Fibroblast of lung (primary cell): ENCODE measurements at regions not wholly inside any gene's neighbourhood (a gene's known extent, or its start where the extent isn't known, plus 50 kb on each side); places are given as distances from the start of the nearest gene placed in this dataset.

Experiments used
- DNase-seq, 2 donors: peaks; one replicate each; pipeline versions ENCODE4 v3.0.0 to v3.0.0-alpha.2; 2010; ENCODE audit warnings: low read depth in 2 of 2
- H2AFZ ChIP-seq: 2 replicates; pipeline ENCODE4 v1.5.1; 2012; ENCODE audit warnings: low read length, control low read depth, inconsistent platforms
- H3K27ac ChIP-seq: 2 replicates; pipeline ENCODE4 v1.5.1; 2011; ENCODE audit warnings: low read length, control low read depth; ENCODE audit not compliant: insufficient read depth
- H3K27me3 ChIP-seq: 2 replicates; pipeline ENCODE4 v1.5.1; 2011; ENCODE audit warnings: mild to moderate bottlenecking, low read length; ENCODE audit not compliant: control insufficient read depth, insufficient read depth
- H3K36me3 ChIP-seq: 2 replicates; pipeline ENCODE4 v1.5.1; 2011; ENCODE audit warnings: low read length; ENCODE audit not compliant: control insufficient read depth, insufficient read depth
- H3K4me1 ChIP-seq: 2 replicates; pipeline ENCODE4 v1.5.1; 2011; ENCODE audit warnings: low read length; ENCODE audit not compliant: control insufficient read depth, insufficient read depth; ENCODE audit errors: extremely low read depth
- H3K4me2 ChIP-seq: 2 replicates; pipeline ENCODE4 v1.5.1; 2011; ENCODE audit warnings: low read length, control low read depth; ENCODE audit not compliant: insufficient read depth; ENCODE audit errors: extremely low read depth
- H3K4me3 ChIP-seq, 4 experiments: fragments of 200-600 bp in 1 of 4; sonication (generic) in 1 of 4; replicated peaks in 1 of 4; 2 replicates each; pipeline ENCODE4 v1.5.1; 2011 to 2016; ENCODE audit warnings: low read length in 4 of 4, low read depth in 3 of 4, mild to moderate bottlenecking in 3 of 4, control low read depth in 2 of 4, inconsistent platforms in 1 of 4, mixed read lengths in 1 of 4; ENCODE audit not compliant: insufficient read depth in 1 of 4; ENCODE audit errors: control extremely low read depth in 1 of 4
- H3K79me2 ChIP-seq: 2 replicates; pipeline ENCODE4 v1.5.1; 2012; ENCODE audit warnings: mild to moderate bottlenecking, low read length, inconsistent platforms; ENCODE audit not compliant: control insufficient read depth, insufficient read depth
- H3K9ac ChIP-seq: 2 replicates; pipeline ENCODE4 v1.5.1; 2011; ENCODE audit warnings: mild to moderate bottlenecking, low read length, control low read depth; ENCODE audit not compliant: insufficient read depth
- H3K9me3 ChIP-seq: 2 replicates; pipeline ENCODE4 v1.5.1; 2012; ENCODE audit warnings: low read depth, low read length; ENCODE audit not compliant: control insufficient read depth, insufficient read depth
- H4K20me1 ChIP-seq: 2 replicates; pipeline ENCODE4 v1.5.1; 2011; ENCODE audit warnings: low read length; ENCODE audit not compliant: control insufficient read depth, insufficient read depth; ENCODE audit errors: extremely low read depth
- EZH2 ChIP-seq: IDR thresholded peaks from 2 replicates; pipeline ENCODE4 v1.5.1; 2012; ENCODE audit warnings: low read length, control low read depth, mild to moderate bottlenecking; ENCODE audit errors: missing control alignments
- TF ChIP-seq, protein P1 (sequence below), 2 donors: IDR thresholded peaks in 1 of 2; conservative IDR thresholded peaks in 1 of 2; 1 replicate in 1 of 2; 2 replicates in 1 of 2; pipeline ENCODE4 v1.5.1; 2011 to 2012; ENCODE audit warnings: low read length in 2 of 2, control low read depth in 1 of 2, inconsistent platforms in 1 of 2, low read depth in 1 of 2, mild to moderate bottlenecking in 1 of 2

DNA sequence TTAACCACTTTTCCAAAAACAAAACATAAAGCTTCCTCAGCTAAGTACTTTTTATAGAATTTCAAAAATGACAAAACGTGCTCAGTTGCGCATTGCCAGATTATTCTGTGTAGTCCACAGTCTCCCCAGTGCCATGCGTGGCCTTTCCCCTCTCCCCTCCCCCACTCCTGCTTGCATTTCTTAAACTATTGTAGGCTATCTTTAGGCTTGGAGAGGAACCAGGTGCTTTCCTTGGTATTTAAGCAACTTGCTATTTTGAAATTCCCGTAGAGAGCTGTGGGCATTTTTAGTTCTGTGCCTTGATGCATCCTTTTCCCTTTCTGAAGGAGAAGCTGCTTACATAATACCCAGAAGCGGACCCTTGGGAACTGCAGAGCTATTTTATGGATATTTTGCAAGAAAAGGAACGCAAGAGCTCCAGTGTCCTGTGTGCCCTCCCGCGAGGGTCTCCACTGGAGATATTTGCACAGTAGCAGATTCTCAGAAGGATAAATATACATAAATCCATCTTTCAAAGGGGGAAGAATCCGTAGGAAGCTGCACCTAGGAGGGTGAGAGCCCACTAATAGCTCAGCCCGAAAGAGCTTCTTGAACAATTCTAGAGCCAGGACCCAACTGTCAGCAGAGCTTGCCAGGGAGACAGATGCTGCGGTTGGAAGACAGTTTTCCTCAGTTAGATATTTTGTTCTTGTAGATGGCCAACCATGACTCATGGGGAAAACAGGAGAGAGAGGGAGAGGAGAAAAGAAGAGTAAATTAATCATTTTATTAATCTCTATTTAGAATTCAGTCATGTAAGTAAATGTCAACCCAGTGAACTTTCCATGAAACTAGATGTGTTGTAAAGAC lies 1298.3 kb upstream of the WWC1 start:
- H3K4me2 ChIP-seq = no peak overlapping the region
- no peak overlapping the region for H2AFZ ChIP-seq
- no peaks in the 10 kb centered on the region for H4K20me1 ChIP-seq
- H3K4me1 ChIP-seq = no peaks in the 10 kb centered on the region
- DNase-seq = peak; percentile 55 to 64
- TF ChIP-seq EZH2 = no peak
- TF ChIP-seq, protein P1, sequence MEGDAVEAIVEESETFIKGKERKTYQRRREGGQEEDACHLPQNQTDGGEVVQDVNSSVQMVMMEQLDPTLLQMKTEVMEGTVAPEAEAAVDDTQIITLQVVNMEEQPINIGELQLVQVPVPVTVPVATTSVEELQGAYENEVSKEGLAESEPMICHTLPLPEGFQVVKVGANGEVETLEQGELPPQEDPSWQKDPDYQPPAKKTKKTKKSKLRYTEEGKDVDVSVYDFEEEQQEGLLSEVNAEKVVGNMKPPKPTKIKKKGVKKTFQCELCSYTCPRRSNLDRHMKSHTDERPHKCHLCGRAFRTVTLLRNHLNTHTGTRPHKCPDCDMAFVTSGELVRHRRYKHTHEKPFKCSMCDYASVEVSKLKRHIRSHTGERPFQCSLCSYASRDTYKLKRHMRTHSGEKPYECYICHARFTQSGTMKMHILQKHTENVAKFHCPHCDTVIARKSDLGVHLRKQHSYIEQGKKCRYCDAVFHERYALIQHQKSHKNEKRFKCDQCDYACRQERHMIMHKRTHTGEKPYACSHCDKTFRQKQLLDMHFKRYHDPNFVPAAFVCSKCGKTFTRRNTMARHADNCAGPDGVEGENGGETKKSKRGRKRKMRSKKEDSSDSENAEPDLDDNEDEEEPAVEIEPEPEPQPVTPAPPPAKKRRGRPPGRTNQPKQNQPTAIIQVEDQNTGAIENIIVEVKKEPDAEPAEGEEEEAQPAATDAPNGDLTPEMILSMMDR (conservative IDR thresholded peaks at IDR 0.05 in 1 of 2, IDR thresholded peaks at IDR 0.05 in 1 of 2; ENCODE audit: low read depth in 1 of 2, low read length in 2 of 2) = no peak
- H3K79me2 ChIP-seq = no peaks in the 10 kb centered on the region
- no peaks in the 10 kb centered on the region for H3K27me3 ChIP-seq
- no peak overlapping the region for H3K4me3 ChIP-seq
- H3K27ac ChIP-seq = no peak overlapping the region
- no peaks in the 10 kb centered on the region for H3K36me3 ChIP-seq
- H3K9ac ChIP-seq = no peak overlapping the region
- H3K9me3 ChIP-seq = no peaks in the 10 kb centered on the region

DNA sequence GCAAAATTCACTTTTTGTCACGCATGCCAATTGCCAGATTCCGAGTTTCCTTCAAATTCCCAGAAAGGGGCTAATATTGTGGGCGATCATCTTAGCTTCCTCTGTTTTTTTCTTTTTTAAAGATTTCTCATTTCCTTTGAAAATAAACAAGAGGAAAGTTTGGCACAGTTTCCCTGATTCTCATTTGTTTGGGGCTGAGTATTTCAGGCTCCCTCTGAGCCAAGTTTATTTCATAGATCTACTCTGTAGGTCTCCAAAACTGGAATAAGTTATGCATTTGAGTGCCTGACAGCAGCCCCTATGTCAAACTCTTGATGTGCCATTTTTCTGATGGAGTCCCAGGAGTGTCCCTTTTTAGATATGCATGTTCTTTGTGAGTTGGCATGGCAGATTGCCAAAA lies 1297.2 kb upstream of the WWC1 start:
- H3K9ac ChIP-seq = no peak overlapping the region
- DNase-seq = peak in 1 of 2 donors; percentile 54
- H3K79me2 ChIP-seq = no peaks in the 10 kb centered on the region
- no peak overlapping the region for H3K27ac ChIP-seq
- H3K9me3 ChIP-seq = no peaks in the 10 kb centered on the region
- no peaks in the 10 kb centered on the region for H3K27me3 ChIP-seq
- H3K4me2 ChIP-seq = no peak overlapping the region
- H3K4me3 ChIP-seq = no peak overlapping the region
- H2AFZ ChIP-seq = no peak overlapping the region
- H3K4me1 ChIP-seq = no peaks in the 10 kb centered on the region
- no peaks in the 10 kb centered on the region for H4K20me1 ChIP-seq
- TF ChIP-seq, protein P1 (conservative IDR thresholded peaks at IDR 0.05 in 1 of 2, IDR thresholded peaks at IDR 0.05 in 1 of 2; ENCODE audit: low read depth in 1 of 2, low read length in 2 of 2) = no peak
- TF ChIP-seq EZH2 = no peak
- H3K36me3 ChIP-seq = no peaks in the 10 kb centered on the region

DNA sequence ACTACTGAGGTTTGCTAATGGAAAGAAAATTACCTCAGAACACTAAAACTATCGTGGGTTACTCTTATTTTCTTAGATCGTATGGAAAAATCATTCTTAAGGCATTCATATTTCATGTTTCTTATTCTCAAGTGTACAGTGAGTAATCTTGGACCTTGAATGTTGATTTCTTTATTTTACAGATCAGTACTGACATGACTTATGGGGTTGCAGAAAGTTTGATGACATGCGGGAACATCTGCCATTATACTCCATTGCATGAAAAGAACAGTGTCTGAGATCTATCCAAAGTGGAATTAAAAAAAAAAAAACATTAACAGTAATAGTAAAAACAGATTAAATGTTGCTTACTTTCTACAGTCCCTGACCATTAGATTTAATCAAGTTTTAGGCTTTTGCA lies 1290.2 kb upstream of the WWC1 start:
- H3K4me2 ChIP-seq = no peak overlapping the region
- H4K20me1 ChIP-seq = no peaks in the 10 kb centered on the region
- no peaks in the 10 kb centered on the region for H3K9me3 ChIP-seq
- H3K36me3 ChIP-seq = no peaks in the 10 kb centered on the region
- H3K79me2 ChIP-seq = no peaks in the 10 kb centered on the region
- TF ChIP-seq, protein P1 (conservative IDR thresholded peaks at IDR 0.05 in 1 of 2, IDR thresholded peaks at IDR 0.05 in 1 of 2; ENCODE audit: low read depth in 1 of 2, low read length in 2 of 2) = no peak
- no peak for TF ChIP-seq EZH2
- DNase-seq = no peak
- H3K27me3 ChIP-seq = no peaks in the 10 kb centered on the region
- no peak overlapping the region for H3K4me3 ChIP-seq
- H3K9ac ChIP-seq = no peak overlapping the region
- H3K27ac ChIP-seq = no peak overlapping the region
- H2AFZ ChIP-seq = no peak overlapping the region
- no peaks in the 10 kb centered on the region for H3K4me1 ChIP-seq
